WTC11 (cell line): ENCODE measurements at regions not wholly inside any gene's neighbourhood (a gene's known extent, or its start where the extent isn't known, plus 50 kb on each side); places are given as distances from the start of the nearest gene placed in this dataset.

Experiments used
- HMGA2 ChIP-seq: fragments of 250-450 bp; sonication (Bioruptor Pico); IDR thresholded peaks from 2 replicates; pipeline ENCODE4 v1.4.0; 2021; ENCODE audit warnings: mild to moderate bottlenecking, moderate library complexity
- TEAD4 ChIP-seq: sonication (generic); formaldehyde crosslinking; IDR thresholded peaks from 2 replicates; pipeline ENCODE4 v1.8.0; 2022; ENCODE audit warnings: mild to moderate bottlenecking, missing genetic modification reagents
- ZNF138 ChIP-seq: sonication (generic); formaldehyde crosslinking; conservative IDR thresholded peaks from 2 replicates; pipeline ENCODE4 v1.8.1; 2022; ENCODE audit warnings: mild to moderate bottlenecking, moderate library complexity, missing genetic modification reagents
- ZNF232 ChIP-seq: sonication (generic); formaldehyde crosslinking; IDR thresholded peaks from 2 replicates; pipeline ENCODE4 v1.8.0; 2022; ENCODE audit warnings: mild to moderate bottlenecking, missing genetic modification reagents
- TF ChIP-seq, protein P1 (sequence below): sonication (generic); formaldehyde crosslinking; IDR thresholded peaks from 2 replicates; pipeline ENCODE4 v1.8.1; 2023; ENCODE audit warnings: mild to moderate bottlenecking, missing genetic modification reagents, moderate library complexity
- TF ChIP-seq, protein P2 (sequence below): fragments of 200-600 bp; IDR thresholded peaks from 2 replicates; pipeline ENCODE4 v1.8.0; 2022; ENCODE audit warnings: antibody characterized with exemption
- TF ChIP-seq, protein P3 (sequence below): sonication (generic); formaldehyde crosslinking; IDR thresholded peaks from 2 replicates; pipeline ENCODE4 v1.8.1; 2023; ENCODE audit warnings: mild to moderate bottlenecking, missing genetic modification reagents, moderate library complexity
- TF ChIP-seq, protein P4 (sequence below): sonication (generic); formaldehyde crosslinking; IDR thresholded peaks from 2 replicates; pipeline ENCODE4 v1.8.0; 2023; ENCODE audit warnings: mild to moderate bottlenecking, missing genetic modification reagents

DNA sequence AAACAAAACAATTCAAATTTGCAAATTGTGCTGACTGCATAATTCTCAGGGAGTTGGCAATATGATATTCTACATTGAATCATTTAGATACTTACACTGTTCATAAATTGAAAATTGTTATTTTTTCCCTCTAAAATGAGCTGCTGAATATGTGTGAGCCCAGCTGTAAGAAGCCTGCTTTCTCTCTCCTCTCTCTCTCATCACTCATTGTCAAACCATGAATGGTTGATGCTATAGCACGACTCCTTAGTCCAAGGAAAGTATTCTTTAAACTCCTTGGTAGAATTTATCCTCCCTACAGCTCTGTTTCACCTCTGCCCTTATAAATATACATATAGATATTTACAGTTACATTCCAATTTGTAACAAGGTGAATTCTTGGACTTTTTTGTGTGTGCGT, 116.4 kb upstream of the POU3F2 start:
- TF ChIP-seq ZNF232 (CRISPR knock-in tag) (no peak), TEAD4 (CRISPR knock-in tag) (no peak), ZNF138 (CRISPR knock-in tag) (no peak), HMGA2 (CRISPR knock-in tag) (no peak)
- TF ChIP-seq, protein P1, sequence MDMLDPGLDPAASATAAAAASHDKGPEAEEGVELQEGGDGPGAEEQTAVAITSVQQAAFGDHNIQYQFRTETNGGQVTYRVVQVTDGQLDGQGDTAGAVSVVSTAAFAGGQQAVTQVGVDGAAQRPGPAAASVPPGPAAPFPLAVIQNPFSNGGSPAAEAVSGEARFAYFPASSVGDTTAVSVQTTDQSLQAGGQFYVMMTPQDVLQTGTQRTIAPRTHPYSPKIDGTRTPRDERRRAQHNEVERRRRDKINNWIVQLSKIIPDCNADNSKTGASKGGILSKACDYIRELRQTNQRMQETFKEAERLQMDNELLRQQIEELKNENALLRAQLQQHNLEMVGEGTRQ (CRISPR knock-in tag), result no peak
- TF ChIP-seq, protein P2, sequence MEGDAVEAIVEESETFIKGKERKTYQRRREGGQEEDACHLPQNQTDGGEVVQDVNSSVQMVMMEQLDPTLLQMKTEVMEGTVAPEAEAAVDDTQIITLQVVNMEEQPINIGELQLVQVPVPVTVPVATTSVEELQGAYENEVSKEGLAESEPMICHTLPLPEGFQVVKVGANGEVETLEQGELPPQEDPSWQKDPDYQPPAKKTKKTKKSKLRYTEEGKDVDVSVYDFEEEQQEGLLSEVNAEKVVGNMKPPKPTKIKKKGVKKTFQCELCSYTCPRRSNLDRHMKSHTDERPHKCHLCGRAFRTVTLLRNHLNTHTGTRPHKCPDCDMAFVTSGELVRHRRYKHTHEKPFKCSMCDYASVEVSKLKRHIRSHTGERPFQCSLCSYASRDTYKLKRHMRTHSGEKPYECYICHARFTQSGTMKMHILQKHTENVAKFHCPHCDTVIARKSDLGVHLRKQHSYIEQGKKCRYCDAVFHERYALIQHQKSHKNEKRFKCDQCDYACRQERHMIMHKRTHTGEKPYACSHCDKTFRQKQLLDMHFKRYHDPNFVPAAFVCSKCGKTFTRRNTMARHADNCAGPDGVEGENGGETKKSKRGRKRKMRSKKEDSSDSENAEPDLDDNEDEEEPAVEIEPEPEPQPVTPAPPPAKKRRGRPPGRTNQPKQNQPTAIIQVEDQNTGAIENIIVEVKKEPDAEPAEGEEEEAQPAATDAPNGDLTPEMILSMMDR, result no peak
- TF ChIP-seq, protein P3, sequence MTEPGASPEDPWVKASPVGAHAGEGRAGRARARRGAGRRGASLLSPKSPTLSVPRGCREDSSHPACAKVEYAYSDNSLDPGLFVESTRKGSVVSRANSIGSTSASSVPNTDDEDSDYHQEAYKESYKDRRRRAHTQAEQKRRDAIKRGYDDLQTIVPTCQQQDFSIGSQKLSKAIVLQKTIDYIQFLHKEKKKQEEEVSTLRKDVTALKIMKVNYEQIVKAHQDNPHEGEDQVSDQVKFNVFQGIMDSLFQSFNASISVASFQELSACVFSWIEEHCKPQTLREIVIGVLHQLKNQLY, result no peak
- TF ChIP-seq, protein P4, sequence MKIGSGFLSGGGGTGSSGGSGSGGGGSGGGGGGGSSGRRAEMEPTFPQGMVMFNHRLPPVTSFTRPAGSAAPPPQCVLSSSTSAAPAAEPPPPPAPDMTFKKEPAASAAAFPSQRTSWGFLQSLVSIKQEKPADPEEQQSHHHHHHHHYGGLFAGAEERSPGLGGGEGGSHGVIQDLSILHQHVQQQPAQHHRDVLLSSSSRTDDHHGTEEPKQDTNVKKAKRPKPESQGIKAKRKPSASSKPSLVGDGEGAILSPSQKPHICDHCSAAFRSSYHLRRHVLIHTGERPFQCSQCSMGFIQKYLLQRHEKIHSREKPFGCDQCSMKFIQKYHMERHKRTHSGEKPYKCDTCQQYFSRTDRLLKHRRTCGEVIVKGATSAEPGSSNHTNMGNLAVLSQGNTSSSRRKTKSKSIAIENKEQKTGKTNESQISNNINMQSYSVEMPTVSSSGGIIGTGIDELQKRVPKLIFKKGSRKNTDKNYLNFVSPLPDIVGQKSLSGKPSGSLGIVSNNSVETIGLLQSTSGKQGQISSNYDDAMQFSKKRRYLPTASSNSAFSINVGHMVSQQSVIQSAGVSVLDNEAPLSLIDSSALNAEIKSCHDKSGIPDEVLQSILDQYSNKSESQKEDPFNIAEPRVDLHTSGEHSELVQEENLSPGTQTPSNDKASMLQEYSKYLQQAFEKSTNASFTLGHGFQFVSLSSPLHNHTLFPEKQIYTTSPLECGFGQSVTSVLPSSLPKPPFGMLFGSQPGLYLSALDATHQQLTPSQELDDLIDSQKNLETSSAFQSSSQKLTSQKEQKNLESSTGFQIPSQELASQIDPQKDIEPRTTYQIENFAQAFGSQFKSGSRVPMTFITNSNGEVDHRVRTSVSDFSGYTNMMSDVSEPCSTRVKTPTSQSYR (CRISPR knock-in tag), result no peak
